Fibroblast of lung (primary cell): ENCODE measurements at regions not wholly inside any gene's neighbourhood (a gene's known extent, or its start where the extent isn't known, plus 50 kb on each side); places are given as distances from the start of the nearest gene placed in this dataset.

Source experiments
- DNase-seq, 2 donors: peaks; one replicate each; pipeline versions ENCODE4 v3.0.0 to v3.0.0-alpha.2; 2010; ENCODE audit warnings: low read depth in 2 of 2
- H2AFZ ChIP-seq: 2 replicates; pipeline ENCODE4 v1.5.1; 2012; ENCODE audit warnings: low read length, control low read depth, inconsistent platforms
- H3K27ac ChIP-seq: 2 replicates; pipeline ENCODE4 v1.5.1; 2011; ENCODE audit warnings: low read length, control low read depth; ENCODE audit not compliant: insufficient read depth
- H3K27me3 ChIP-seq: 2 replicates; pipeline ENCODE4 v1.5.1; 2011; ENCODE audit warnings: mild to moderate bottlenecking, low read length; ENCODE audit not compliant: control insufficient read depth, insufficient read depth
- H3K36me3 ChIP-seq: 2 replicates; pipeline ENCODE4 v1.5.1; 2011; ENCODE audit warnings: low read length; ENCODE audit not compliant: control insufficient read depth, insufficient read depth
- H3K4me1 ChIP-seq: 2 replicates; pipeline ENCODE4 v1.5.1; 2011; ENCODE audit warnings: low read length; ENCODE audit not compliant: control insufficient read depth, insufficient read depth; ENCODE audit errors: extremely low read depth
- H3K4me2 ChIP-seq: 2 replicates; pipeline ENCODE4 v1.5.1; 2011; ENCODE audit warnings: low read length, control low read depth; ENCODE audit not compliant: insufficient read depth; ENCODE audit errors: extremely low read depth
- H3K4me3 ChIP-seq, 4 experiments: fragments of 200-600 bp in 1 of 4; sonication (generic) in 1 of 4; replicated peaks in 1 of 4; 2 replicates each; pipeline ENCODE4 v1.5.1; 2011 to 2016; ENCODE audit warnings: low read length in 4 of 4, low read depth in 3 of 4, mild to moderate bottlenecking in 3 of 4, control low read depth in 2 of 4, inconsistent platforms in 1 of 4, mixed read lengths in 1 of 4; ENCODE audit not compliant: insufficient read depth in 1 of 4; ENCODE audit errors: control extremely low read depth in 1 of 4
- H3K79me2 ChIP-seq: 2 replicates; pipeline ENCODE4 v1.5.1; 2012; ENCODE audit warnings: mild to moderate bottlenecking, low read length, inconsistent platforms; ENCODE audit not compliant: control insufficient read depth, insufficient read depth
- H3K9ac ChIP-seq: 2 replicates; pipeline ENCODE4 v1.5.1; 2011; ENCODE audit warnings: mild to moderate bottlenecking, low read length, control low read depth; ENCODE audit not compliant: insufficient read depth
- H3K9me3 ChIP-seq: 2 replicates; pipeline ENCODE4 v1.5.1; 2012; ENCODE audit warnings: low read depth, low read length; ENCODE audit not compliant: control insufficient read depth, insufficient read depth
- H4K20me1 ChIP-seq: 2 replicates; pipeline ENCODE4 v1.5.1; 2011; ENCODE audit warnings: low read length; ENCODE audit not compliant: control insufficient read depth, insufficient read depth; ENCODE audit errors: extremely low read depth
- CTCF ChIP-seq, 2 donors: IDR thresholded peaks in 1 of 2; conservative IDR thresholded peaks in 1 of 2; 1 replicate in 1 of 2; 2 replicates in 1 of 2; pipeline ENCODE4 v1.5.1; 2011 to 2012; ENCODE audit warnings: low read length in 2 of 2, control low read depth in 1 of 2, inconsistent platforms in 1 of 2, low read depth in 1 of 2, mild to moderate bottlenecking in 1 of 2
- EZH2 ChIP-seq: IDR thresholded peaks from 2 replicates; pipeline ENCODE4 v1.5.1; 2012; ENCODE audit warnings: low read length, control low read depth, mild to moderate bottlenecking; ENCODE audit errors: missing control alignments

DNA sequence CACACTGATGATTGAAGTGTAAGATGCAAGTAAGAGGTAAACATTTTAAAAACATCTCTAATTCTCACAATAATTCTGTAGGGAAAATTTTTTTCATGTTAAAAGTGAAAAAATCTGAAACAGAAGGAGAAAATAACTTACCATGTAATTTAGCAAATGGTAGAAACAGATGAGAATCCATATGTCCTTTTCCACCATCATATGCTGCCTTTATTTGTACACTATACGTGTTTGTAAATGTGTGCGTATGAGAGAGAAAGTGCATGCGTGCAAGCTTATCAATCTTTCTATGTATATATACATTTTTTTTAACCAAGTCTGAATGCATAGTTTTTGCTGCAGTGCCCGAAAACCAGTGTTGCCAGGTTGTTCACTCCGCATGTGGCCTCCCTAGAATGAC is 186.7 kb downstream of the IZUMO3 start:
- Histone ChIP-seq H3K36me3 (no peaks in the 10 kb centered on the region), H3K9ac (no peak overlapping the region), H3K27ac (no peak overlapping the region), H3K4me2 (no peak overlapping the region), H3K4me1 (no peaks in the 10 kb centered on the region), H4K20me1 (no peaks in the 10 kb centered on the region), H3K4me3 (no peak overlapping the region), H3K9me3 (no peaks in the 10 kb centered on the region), H2AFZ (no peak overlapping the region), H3K27me3 (no peaks in the 10 kb centered on the region), H3K79me2 (no peaks in the 10 kb centered on the region)
- TF ChIP-seq CTCF (conservative IDR thresholded peaks at IDR 0.05 in 1 of 2, IDR thresholded peaks at IDR 0.05 in 1 of 2; ENCODE audit: low read depth in 1 of 2, low read length in 2 of 2): no peak
- TF ChIP-seq EZH2: no peak
- no peak for DNase-seq

- H3K9me3 ChIP-seq: no peaks in the 10 kb centered on the region
- no peak overlapping the region for H2AFZ ChIP-seq
- H3K36me3 ChIP-seq: no peaks in the 10 kb centered on the region
- H3K4me1 ChIP-seq: no peaks in the 10 kb centered on the region
- H3K9ac ChIP-seq: no peak overlapping the region
- no peak overlapping the region for H3K4me3 ChIP-seq
- no peaks in the 10 kb centered on the region for H4K20me1 ChIP-seq
- no peak for TF ChIP-seq EZH2
- no peak for TF ChIP-seq CTCF (conservative IDR thresholded peaks at IDR 0.05 in 1 of 2, IDR thresholded peaks at IDR 0.05 in 1 of 2; ENCODE audit: low read depth in 1 of 2, low read length in 2 of 2)
- no peak overlapping the region for H3K4me2 ChIP-seq
- H3K27me3 ChIP-seq: no peaks in the 10 kb centered on the region
- H3K79me2 ChIP-seq: no peaks in the 10 kb centered on the region
- no peak overlapping the region for H3K27ac ChIP-seq
- no peak for DNase-seq
Measured at GRCh38 chr9:24351973-24352372, 193.7 kb downstream of the IZUMO3 start.

GRCh38 chr9:24351258-24351657 is 194.4 kb downstream of the IZUMO3 start:
- Histone ChIP-seq H3K9me3 (no peaks in the 10 kb centered on the region), H3K79me2 (no peaks in the 10 kb centered on the region), H4K20me1 (no peaks in the 10 kb centered on the region), H3K9ac (no peak overlapping the region), H3K36me3 (no peaks in the 10 kb centered on the region), H3K4me3 (no peak overlapping the region), H3K27me3 (no peaks in the 10 kb centered on the region), H3K27ac (no peak overlapping the region), H2AFZ (no peak overlapping the region), H3K4me2 (no peak overlapping the region), H3K4me1 (no peaks in the 10 kb centered on the region)
- no peak for DNase-seq
- TF ChIP-seq CTCF (conservative IDR thresholded peaks at IDR 0.05 in 1 of 2, IDR thresholded peaks at IDR 0.05 in 1 of 2; ENCODE audit: low read depth in 1 of 2, low read length in 2 of 2) (no peak), EZH2 (no peak)
